CD4-positive, alpha-beta memory T cell (primary cell): ENCODE measurements at regions not wholly inside any gene's neighbourhood (a gene's known extent, or its start where the extent isn't known, plus 50 kb on each side); places are given as distances from the start of the nearest gene placed in this dataset.
"Not testable (repeated sequence)": the region's sequence is repeated elsewhere in the genome, so short reads cannot be mapped to it uniquely, and the experiment has no call there.

Source experiments
- CTCF ChIA-PET: fragments of 350-600 bp; sonication (Branson Sonifier 250); formaldehyde crosslinking; loops from one replicate; lab custom pipeline; 2021; ENCODE audit warnings: inconsistent platforms; ENCODE audit not compliant: partially characterized antibody; lab: Charles Lee
- POLR2A ChIA-PET: fragments of 350-600 bp; sonication (Branson Sonifier 250); formaldehyde crosslinking; loops from one replicate; lab custom pipeline; 2021; ENCODE audit not compliant: partially characterized antibody; lab: Charles Lee
- DNase-seq, 5 donors: peaks; one replicate each; pipeline versions ENCODE4 v3.0.0 to v3.0.0-alpha.2; 2020 to 2022; ENCODE audit warnings: mixed read lengths in 1 of 5
- H3K27ac ChIP-seq: one replicate; pipeline ENCODE4 v1.7.0; 2013; ENCODE audit warnings: low read depth, low read length
- H3K27me3 ChIP-seq: 2 replicates; pipeline ENCODE4 v1.7.0; 2013; ENCODE audit warnings: mild to moderate bottlenecking, low read length, moderate library complexity; ENCODE audit not compliant: insufficient read depth
- H3K36me3 ChIP-seq: 2 replicates; pipeline ENCODE4 v1.7.0; 2013; ENCODE audit warnings: mild to moderate bottlenecking, low read length, moderate library complexity; ENCODE audit not compliant: insufficient read depth
- H3K4me1 ChIP-seq: 2 replicates; pipeline ENCODE4 v1.7.0; 2013; ENCODE audit warnings: mild to moderate bottlenecking, low read length, moderate library complexity; ENCODE audit not compliant: insufficient read depth
- H3K4me3 ChIP-seq, 2 donors: one replicate each; pipeline ENCODE4 v1.7.0; 2013; ENCODE audit warnings: low read length in 2 of 2, mild to moderate bottlenecking in 1 of 2
- H3K9me3 ChIP-seq, 2 donors: one replicate each; pipeline ENCODE4 v1.7.0; 2013; ENCODE audit warnings: low read length in 2 of 2, control low read depth in 1 of 2; ENCODE audit not compliant: control insufficient read depth in 1 of 2
- H3K27ac Mint-ChIP-seq, 7 donors: one replicate each; pipeline ENCODE4 v1.8.0; 2020 to 2021; ENCODE audit warnings: mixed read lengths in 7 of 7, mild to moderate bottlenecking in 6 of 7, inconsistent platforms in 3 of 7, moderate library complexity in 3 of 7
- H3K27me3 Mint-ChIP-seq, 2 donors: one replicate each; pipeline ENCODE4 v1.8.0; 2020 to 2021; ENCODE audit warnings: mixed read lengths in 2 of 2
- H3K36me3 Mint-ChIP-seq, 2 donors: one replicate each; pipeline ENCODE4 v1.8.0; 2020 to 2021; ENCODE audit warnings: mixed read lengths in 2 of 2, inconsistent platforms in 1 of 2, mild to moderate bottlenecking in 1 of 2
- H3K4me1 Mint-ChIP-seq, 4 donors: one replicate each; pipeline ENCODE4 v1.8.0; 2020 to 2021; ENCODE audit warnings: mixed read lengths in 4 of 4, mild to moderate bottlenecking in 1 of 4
- H3K4me3 Mint-ChIP-seq, 8 donors: one replicate each; pipeline ENCODE4 v1.8.0; 2020 to 2021; ENCODE audit warnings: mixed read lengths in 8 of 8, mild to moderate bottlenecking in 7 of 8, moderate library complexity in 6 of 8, inconsistent platforms in 3 of 8
- H3K9me3 Mint-ChIP-seq, 8 donors: one replicate each; pipeline ENCODE4 v1.8.0; 2020 to 2021; ENCODE audit warnings: mixed read lengths in 8 of 8, mild to moderate bottlenecking in 5 of 8, inconsistent platforms in 3 of 8, moderate library complexity in 1 of 8
- intact Hi-C: fragments of 100-400 bp; cut with micrococcal nuclease; formaldehyde crosslinking; loops from one replicate; pipeline ENCODE4 v1.15.1; 2023

GRCh38 chr10:47661955-47662577, 101.3 kb downstream of the SYT15B start:
- H3K27ac Mint-ChIP-seq, intact Hi-C loops, H3K27me3 Mint-ChIP-seq, H3K4me1 Mint-ChIP-seq, CTCF ChIA-PET, H3K36me3 ChIP-seq, H3K9me3 ChIP-seq, H3K4me3 ChIP-seq, H3K27ac ChIP-seq, H3K9me3 Mint-ChIP-seq, H3K4me1 ChIP-seq, DNase-seq, H3K27me3 ChIP-seq, H3K4me3 Mint-ChIP-seq, H3K36me3 Mint-ChIP-seq, POLR2A ChIA-PET: not testable (repeated sequence)

GRCh38 chr10:47656732-47657131, 106.7 kb downstream of the SYT15B start:
- H3K4me1 ChIP-seq, H3K9me3 ChIP-seq, H3K27me3 ChIP-seq, H3K27me3 Mint-ChIP-seq, H3K27ac Mint-ChIP-seq, CTCF ChIA-PET, H3K4me1 Mint-ChIP-seq, H3K36me3 ChIP-seq, H3K27ac ChIP-seq, H3K4me3 ChIP-seq, DNase-seq, H3K9me3 Mint-ChIP-seq, H3K36me3 Mint-ChIP-seq, H3K4me3 Mint-ChIP-seq, POLR2A ChIA-PET, intact Hi-C loops: not testable (repeated sequence)

- H3K36me3 ChIP-seq, CTCF ChIA-PET, H3K4me1 Mint-ChIP-seq, H3K4me3 ChIP-seq, H3K27ac ChIP-seq, H3K4me1 ChIP-seq, H3K27me3 Mint-ChIP-seq, H3K27me3 ChIP-seq, H3K36me3 Mint-ChIP-seq, H3K27ac Mint-ChIP-seq, H3K9me3 ChIP-seq, H3K9me3 Mint-ChIP-seq, H3K4me3 Mint-ChIP-seq, DNase-seq, intact Hi-C loops, POLR2A ChIA-PET: not testable (repeated sequence)
Observed at GRCh38 chr10:47654161-47654560, 109.2 kb downstream of the SYT15B start.

- H3K9me3 Mint-ChIP-seq, H3K36me3 Mint-ChIP-seq, DNase-seq, intact Hi-C loops, H3K27ac Mint-ChIP-seq, H3K4me1 Mint-ChIP-seq, H3K4me3 ChIP-seq, H3K4me1 ChIP-seq, H3K27me3 ChIP-seq, H3K27ac ChIP-seq, H3K4me3 Mint-ChIP-seq, CTCF ChIA-PET, POLR2A ChIA-PET, H3K9me3 ChIP-seq, H3K27me3 Mint-ChIP-seq, H3K36me3 ChIP-seq: not testable (repeated sequence)
Observed at GRCh38 chr10:47648594-47648993, 114.8 kb downstream of the SYT15B start.

GRCh38 chr10:47647523-47648101, 115.8 kb downstream of the SYT15B start:
- H3K27ac ChIP-seq, H3K36me3 Mint-ChIP-seq, H3K4me1 ChIP-seq, H3K27me3 Mint-ChIP-seq, H3K9me3 Mint-ChIP-seq, POLR2A ChIA-PET, intact Hi-C loops, H3K36me3 ChIP-seq, H3K27me3 ChIP-seq, H3K4me1 Mint-ChIP-seq, H3K27ac Mint-ChIP-seq, H3K4me3 ChIP-seq, H3K4me3 Mint-ChIP-seq, CTCF ChIA-PET, DNase-seq, H3K9me3 ChIP-seq: not testable (repeated sequence)

GRCh38 chr10:47646686-47647273, 116.6 kb downstream of the SYT15B start:
- H3K27ac Mint-ChIP-seq, H3K27me3 ChIP-seq, H3K36me3 Mint-ChIP-seq, H3K27me3 Mint-ChIP-seq, H3K9me3 ChIP-seq, H3K4me1 ChIP-seq, H3K27ac ChIP-seq, H3K4me1 Mint-ChIP-seq, H3K4me3 Mint-ChIP-seq, CTCF ChIA-PET, POLR2A ChIA-PET, intact Hi-C loops, H3K4me3 ChIP-seq, H3K36me3 ChIP-seq, H3K9me3 Mint-ChIP-seq: not testable (repeated sequence)
- peak in 4 of 5 donors; percentile 18 to 43 (median 28) for DNase-seq

- H3K9me3 ChIP-seq, H3K27ac Mint-ChIP-seq, H3K9me3 Mint-ChIP-seq, H3K27ac ChIP-seq, H3K36me3 Mint-ChIP-seq, H3K4me1 ChIP-seq, intact Hi-C loops, H3K4me1 Mint-ChIP-seq, DNase-seq, H3K4me3 ChIP-seq, POLR2A ChIA-PET, H3K4me3 Mint-ChIP-seq, H3K27me3 ChIP-seq, H3K27me3 Mint-ChIP-seq, CTCF ChIA-PET, H3K36me3 ChIP-seq: not testable (repeated sequence)
Observed at GRCh38 chr10:47626975-47627374, 103.5 kb upstream of the AGAP9 start.
